IPS DF 19.7 (cell line): ENCODE measurements at regions not wholly inside any gene's neighbourhood (a gene's known extent, or its start where the extent isn't known, plus 50 kb on each side); places are given as distances from the start of the nearest gene placed in this dataset.

Experiments used
- DNase-seq: peaks from one replicate; pipeline ENCODE4 v3.0.0-alpha.2; 2013; ENCODE audit warnings: low read depth, low spot score

DNA sequence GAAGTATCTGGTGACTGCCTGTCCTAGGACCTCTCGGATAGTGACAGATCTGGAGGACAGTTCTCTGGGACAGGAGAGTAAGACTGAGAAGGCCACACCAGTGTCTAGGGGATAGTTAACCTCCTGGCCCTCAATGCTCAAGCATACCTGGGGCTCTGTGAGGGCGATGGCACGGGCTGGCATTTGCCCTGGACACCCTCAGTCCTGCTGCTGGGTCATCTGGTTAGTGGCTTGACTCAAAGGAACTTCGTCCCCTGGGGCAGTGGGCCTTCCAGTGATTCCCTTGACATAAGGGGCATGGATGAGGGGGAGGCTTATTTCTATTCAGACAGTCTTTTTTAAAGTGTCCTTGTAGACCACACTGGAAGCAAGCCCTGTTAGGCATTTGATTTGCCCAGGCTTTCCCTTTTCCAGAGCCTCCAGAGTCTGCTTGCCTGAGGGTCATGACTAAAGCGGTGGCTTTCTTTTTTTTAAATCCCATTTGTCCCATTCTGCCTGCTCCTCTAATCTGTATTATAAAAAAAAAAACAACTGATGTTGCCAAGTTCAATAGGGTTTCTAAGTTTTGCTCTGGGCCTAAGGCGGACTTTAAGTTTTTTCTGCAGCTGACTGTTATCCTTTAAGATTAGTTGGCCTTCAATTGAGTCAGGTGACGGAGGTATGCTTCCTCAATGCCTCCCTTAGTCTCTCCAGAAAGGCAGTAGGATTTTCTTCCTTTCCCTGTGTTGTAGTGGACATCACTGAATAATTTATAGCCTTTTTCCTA, 2083.5 kb upstream of the C9orf72 start:
- DNase-seq = no peak

DNA sequence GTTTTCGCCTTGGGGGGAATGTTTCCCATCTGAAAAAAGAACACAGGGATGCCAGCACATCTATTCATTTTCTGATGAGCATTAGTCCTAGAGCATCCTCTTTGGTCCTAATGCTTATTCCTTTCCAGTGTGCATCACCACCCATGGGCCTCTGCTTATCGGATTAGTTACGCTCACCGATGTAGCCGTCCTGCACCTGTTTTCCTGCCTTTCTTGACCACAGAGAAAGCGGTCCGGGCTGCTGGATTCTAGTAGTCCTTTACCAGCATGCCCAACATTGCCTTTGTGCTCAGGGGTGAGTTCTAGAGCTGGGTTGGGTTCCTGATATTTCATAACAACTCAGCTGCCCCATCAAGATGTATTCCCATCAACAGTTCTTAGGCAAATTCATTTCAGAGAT, 2084.5 kb upstream of the C9orf72 start:
- DNase-seq = no peak

GRCh38 chr9:29659014-29659413, 2085.7 kb upstream of the C9orf72 start:
- no peak for DNase-seq

GRCh38 chr9:29659736-29660135, 2086.5 kb upstream of the C9orf72 start:
- no peak for DNase-seq

- DNase-seq = no peak
Measured at GRCh38 chr9:29668732-29669131, 2095.5 kb upstream of the C9orf72 start.

- DNase-seq = no peak
Measured at GRCh38 chr9:29669613-29670012, 2096.3 kb upstream of the C9orf72 start.

DNA sequence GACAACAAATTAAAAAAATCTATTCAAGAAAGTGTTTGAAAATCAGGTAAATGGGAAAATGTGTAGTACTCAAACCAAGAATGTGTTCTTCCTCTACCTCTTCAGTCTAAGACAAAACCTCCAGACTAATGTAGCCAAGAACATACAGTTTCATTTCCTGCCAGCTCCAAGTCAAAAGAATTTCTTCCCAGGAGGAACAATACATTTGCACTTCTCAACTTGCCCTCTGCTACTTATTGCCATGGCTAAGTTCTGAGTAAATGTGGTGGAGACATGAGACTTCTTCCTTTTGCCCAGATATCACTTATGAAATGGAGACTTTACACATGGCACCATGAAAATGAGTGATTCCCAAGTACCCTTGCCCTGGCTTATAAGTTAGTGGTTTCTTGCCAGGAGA, 2112.2 kb upstream of the C9orf72 start:
- no peak for DNase-seq

DNA sequence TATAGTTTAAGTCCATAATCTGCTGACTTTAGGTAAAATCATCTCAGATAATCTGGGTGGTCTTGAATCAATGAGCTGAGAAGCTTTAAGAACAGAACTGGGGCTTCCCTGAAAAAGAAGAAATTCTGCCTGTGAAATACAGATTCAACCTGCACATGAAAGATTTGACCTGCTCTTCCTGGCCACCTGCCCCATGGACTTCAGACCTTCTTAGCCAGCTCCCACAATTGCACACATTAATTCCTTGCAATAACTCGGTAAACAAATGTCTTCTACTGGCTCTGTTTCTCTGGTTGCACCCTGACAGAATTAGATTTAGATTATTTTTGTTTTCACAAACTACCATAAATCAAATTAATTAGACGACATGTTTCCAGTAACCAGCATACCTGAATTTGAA, 2117.9 kb upstream of the C9orf72 start:
- DNase-seq = no peak

DNA sequence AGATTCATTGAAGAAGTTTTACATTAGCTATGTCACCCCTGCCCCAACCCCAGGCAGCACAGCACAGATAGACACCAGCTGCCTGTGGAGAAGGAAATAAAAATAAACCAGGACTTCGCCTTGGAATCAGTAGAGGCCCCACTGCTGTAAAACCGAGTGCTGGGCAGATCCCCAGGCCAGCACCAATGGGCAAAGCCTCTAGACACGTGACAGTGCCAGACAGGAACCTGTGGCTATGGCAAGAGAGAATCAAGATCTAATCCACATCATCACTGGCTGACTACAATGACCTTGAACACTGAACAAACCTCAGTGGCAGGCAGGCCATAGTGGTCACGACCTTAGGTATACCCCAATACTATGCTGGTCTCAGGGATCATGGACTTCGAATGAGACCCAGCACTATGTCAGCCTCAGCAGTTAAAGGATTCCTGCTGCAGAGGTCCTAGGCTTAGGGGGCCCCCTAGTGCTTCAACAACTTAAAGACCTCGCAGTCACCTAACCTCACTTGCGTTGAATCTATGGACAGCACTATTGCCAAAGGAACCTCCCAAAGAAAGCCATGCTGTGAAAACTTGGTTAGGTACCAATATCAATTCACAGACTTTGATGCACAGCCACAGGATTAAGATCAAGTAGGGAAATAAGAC, 2118.6 kb upstream of the C9orf72 start:
- peak; percentile 48 for DNase-seq

DNA sequence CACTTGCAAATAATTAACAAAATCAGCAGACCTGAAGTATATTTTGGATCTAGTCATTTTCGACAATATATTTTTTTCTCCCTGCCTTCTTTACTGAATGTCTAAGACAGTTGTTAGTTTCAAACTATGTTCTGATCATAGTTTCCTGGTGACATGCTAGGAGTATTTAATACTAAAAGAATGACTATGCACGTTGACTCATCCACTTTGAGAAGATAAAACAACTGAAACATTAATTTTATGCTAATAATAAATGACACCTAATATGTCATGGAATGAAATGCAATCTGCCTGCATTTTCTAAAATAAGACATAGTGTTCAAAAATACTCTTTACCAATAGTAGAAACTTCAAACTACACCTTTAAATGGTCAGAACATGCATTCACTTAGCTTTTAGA, 2123.7 kb upstream of the C9orf72 start:
- no peak for DNase-seq

GRCh38 chr9:29701559-29701958, 2128.3 kb upstream of the C9orf72 start:
- no peak for DNase-seq

- no peak for DNase-seq
Measured at GRCh38 chr9:29701971-29702370, 2128.7 kb upstream of the C9orf72 start.

- DNase-seq = no peak
Measured at GRCh38 chr9:29714860-29715259, 2141.6 kb upstream of the C9orf72 start.

GRCh38 chr9:29717631-29718030, 2144.3 kb upstream of the C9orf72 start:
- no peak for DNase-seq

DNA sequence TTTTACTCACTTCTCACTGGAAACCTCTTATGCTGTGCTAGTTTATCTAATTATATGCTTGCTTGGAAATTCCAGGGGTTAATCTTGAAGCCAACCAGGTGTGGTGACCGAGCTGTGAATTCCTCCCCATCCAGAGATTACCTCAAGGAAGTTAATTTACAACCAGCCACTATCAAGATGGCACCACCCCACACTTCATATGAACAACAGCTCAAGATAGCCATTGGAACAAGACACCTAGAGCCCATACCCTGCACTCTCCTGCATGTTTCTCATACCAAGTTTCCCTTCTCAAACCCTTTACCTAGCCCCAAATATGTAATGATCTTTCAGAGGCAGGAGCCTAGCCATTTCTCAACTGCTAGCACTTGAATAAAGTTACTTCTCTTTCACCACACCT, 2156.9 kb upstream of the C9orf72 start:
- DNase-seq = no peak

DNA sequence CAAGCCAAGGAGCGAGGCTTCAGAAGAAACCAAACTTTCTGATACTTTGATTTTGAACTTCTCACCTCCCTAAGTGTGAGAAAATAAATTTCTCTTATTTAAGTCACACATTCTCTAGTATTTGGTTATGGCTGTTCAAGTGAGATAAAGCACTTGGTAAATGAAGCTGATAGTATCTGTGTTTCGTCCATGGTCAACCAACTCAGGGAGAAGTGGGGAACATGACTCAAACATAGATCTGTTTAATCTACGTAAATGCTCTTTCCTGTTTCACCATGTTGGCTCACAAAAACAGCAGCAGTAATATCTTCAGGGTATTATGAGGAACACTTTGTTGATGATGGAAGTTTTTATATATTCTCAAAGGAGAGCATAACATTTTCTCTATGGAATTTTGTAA, 2167.2 kb upstream of the C9orf72 start:
- no peak for DNase-seq

GRCh38 chr9:29741169-29741568, 2167.9 kb upstream of the C9orf72 start:
- no peak for DNase-seq

DNA sequence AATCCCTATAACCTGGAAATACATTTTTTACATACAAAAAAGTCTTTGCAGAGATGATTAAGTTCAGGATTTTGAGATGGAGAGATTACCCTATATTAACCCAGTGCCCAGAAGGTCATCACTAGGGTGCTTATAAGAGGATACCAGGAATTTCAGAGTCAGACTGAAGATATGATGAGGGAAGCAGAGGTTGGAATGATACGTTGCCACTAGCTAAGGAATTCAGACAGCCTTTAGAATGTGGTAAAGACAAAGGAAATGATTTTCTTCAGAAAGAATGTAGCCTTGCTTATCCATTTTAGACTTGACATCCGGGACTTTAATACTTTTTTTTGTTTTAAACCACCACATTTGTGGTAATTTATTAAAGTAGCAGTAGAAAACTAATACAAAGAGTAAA, 2176.8 kb upstream of the C9orf72 start:
- no peak for DNase-seq

DNA sequence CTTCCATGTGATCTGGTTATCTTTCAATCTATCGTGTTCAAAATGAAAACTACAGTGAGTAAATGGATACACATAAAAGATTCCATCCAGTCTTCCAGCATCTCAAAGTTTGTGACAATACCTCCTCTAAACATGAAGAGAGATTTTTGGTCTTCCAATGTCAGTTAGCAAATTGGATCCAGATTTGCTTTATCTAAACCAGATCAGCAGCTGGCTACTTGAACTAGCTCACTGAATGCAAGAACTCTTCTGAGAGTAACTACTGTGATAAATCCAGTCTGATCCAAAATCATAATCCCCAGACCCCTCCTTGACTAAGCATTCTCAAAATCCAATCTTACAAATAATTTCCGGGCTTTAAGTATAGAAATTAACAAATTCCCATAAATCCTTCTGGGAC, 2177.9 kb upstream of the C9orf72 start:
- no peak for DNase-seq

- DNase-seq = no peak
Measured at GRCh38 chr9:29753638-29754037, 2180.4 kb upstream of the C9orf72 start.

- DNase-seq = no peak
Measured at GRCh38 chr9:29769019-29769418, 2195.7 kb upstream of the C9orf72 start.

GRCh38 chr9:29773676-29774075, 2200.4 kb upstream of the C9orf72 start:
- no peak for DNase-seq

DNA sequence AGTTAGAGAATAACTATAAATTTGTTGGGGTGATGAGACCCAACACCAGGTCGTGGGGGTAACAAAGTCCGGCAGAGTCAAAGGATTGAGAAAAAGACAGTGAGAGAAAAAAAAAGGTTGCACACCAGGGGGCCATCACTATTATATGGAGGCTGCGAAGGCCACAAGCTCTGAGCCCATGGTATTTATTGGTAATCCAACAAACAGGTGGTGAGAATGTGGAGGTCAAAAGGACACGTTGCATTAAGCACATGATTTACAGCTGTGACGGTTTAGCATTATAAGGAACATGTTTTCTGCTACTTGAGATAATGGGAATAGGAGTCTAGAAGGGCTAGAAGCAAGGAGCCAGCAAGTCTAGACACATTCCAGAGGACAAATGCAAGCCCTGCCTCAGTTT, 2202.2 kb upstream of the C9orf72 start:
- no peak for DNase-seq
